Adrenal gland (tissue), 9 donors: ENCODE measurements at regions not wholly inside any gene's neighbourhood (a gene's known extent, or its start where the extent isn't known, plus 50 kb on each side); places are given as distances from the start of the nearest gene placed in this dataset.

Source experiments
- DNase-seq, 7 donors: peaks; one replicate each; pipeline ENCODE4 v3.0.0-alpha.2; 2019 to 2020
- H3K27ac ChIP-seq, 5 donors: fragments of 200-600 bp; sonication (generic) in 4 of 5; 1 replicate in 3 of 5; 2 replicates in 2 of 5; pipeline versions ENCODE4 v1.5.1 to v1.8.0; 2016 to 2020; ENCODE audit warnings: mild to moderate bottlenecking in 1 of 5
- H3K27me3 ChIP-seq: fragments of 200-600 bp; 2 replicates; pipeline ENCODE4 v1.8.0; 2021
- H3K36me3 ChIP-seq, 2 donors: fragments of 200-600 bp; replicated peaks in 1 of 2; 1 replicate in 1 of 2; 2 replicates in 1 of 2; pipeline versions ENCODE4 v1.5.1 to v1.8.0; 2018 to 2022
- H3K4me1 ChIP-seq, 2 donors: fragments of 200-600 bp; replicated peaks in 1 of 2; 1 replicate in 1 of 2; 2 replicates in 1 of 2; pipeline versions ENCODE4 v1.5.1 to v1.8.0; 2018 to 2021
- H3K4me3 ChIP-seq, 4 donors: fragments of 200-600 bp; sonication (generic) in 3 of 4; one replicate each; pipeline ENCODE4 v1.5.1; 2016 to 2018
- H3K9me3 ChIP-seq, 3 donors: fragments of 200-600 bp; sonication (generic) in 1 of 3; replicated peaks in 1 of 3; 1 replicate in 2 of 3; 2 replicates in 1 of 3; pipeline versions ENCODE4 v1.5.1 to v1.8.0; 2016 to 2021
- CTCF ChIP-seq, 6 experiments: fragments of 450-650 bp in 4 of 6; fragments of 200-600 bp in 2 of 6; sonication (generic) in 1 of 6; IDR thresholded peaks; 1 replicate in 5 of 6; 2 replicates in 1 of 6; pipeline versions ENCODE4 v1.5.1 to v1.8.0; 2016 to 2021; ENCODE audit warnings: antibody characterized with exemption in 6 of 6, mild to moderate bottlenecking in 2 of 6, moderate library complexity in 1 of 6
- POLR2A ChIP-seq, 2 donors: fragments of 450-650 bp; IDR thresholded peaks; one replicate each; pipeline ENCODE4 v1.6.1; 2017; ENCODE audit warnings: antibody characterized with exemption in 2 of 2, mild to moderate bottlenecking in 2 of 2, moderate library complexity in 1 of 2
- whole genome bisulfite sequencing, 4 donors: extraction: QIAGEN DNeasy Blood & Tissue Kit in 2 of 4; methylation state at CpG; one replicate each; pipeline versions ENCODE4 v1.1.5 to v1.1.7; 2013 to 2017; 5-methylcytosine and 5-hydroxymethylcytosine counted together
- intact Hi-C, 2 donors: fragments of 100-400 bp; cut with DNase I; formaldehyde crosslinking; loops; one replicate each; pipeline versions ENCODE4 v1.14.1 to v1.15.0; 2022 to 2023
- donor health status: healthy with polysubstance abuse.
- donor health status: Bipolar disorder and iron deficiency.
- donor health status: DM: yes; HTN: yes; CAD: no.
- donor health status: DM: no; HTN: no; CAD: no.
- donor health status: DM: no; HTN: no; CAD: no.

GRCh38 chr6:48735846-48736245, 624.8 kb upstream of the PTCHD4 start:
- no peak for DNase-seq
- H3K27ac ChIP-seq = no peak overlapping the region
- H3K36me3 ChIP-seq = no peaks in the 10 kb centered on the region
- no peak for TF ChIP-seq POLR2A (IDR thresholded peaks at IDR 0.05)
- no peak for TF ChIP-seq CTCF (IDR thresholded peaks at IDR 0.05)
- no peak overlapping the region for H3K4me3 ChIP-seq
- H3K9me3 ChIP-seq = no peaks in the 10 kb centered on the region
- 59 to 69% (median 67%) methylated on average over 1 of the region's 1 CpG for WGBS, 4 donors
- H3K4me1 ChIP-seq = no peaks in the 10 kb centered on the region
- intact Hi-C loops = no loop called here
- no peaks in the 10 kb centered on the region for H3K27me3 ChIP-seq

GRCh38 chr6:48733581-48733980, 622.6 kb upstream of the PTCHD4 start:
- TF ChIP-seq POLR2A (IDR thresholded peaks at IDR 0.05) = no peak
- no peak for TF ChIP-seq CTCF (IDR thresholded peaks at IDR 0.05)
- Histone ChIP-seq H3K27ac (no peak overlapping the region), H3K9me3 (no peaks in the 10 kb centered on the region), H3K4me1 (no peaks in the 10 kb centered on the region), H3K27me3 (no peaks in the 10 kb centered on the region), H3K36me3 (no peaks in the 10 kb centered on the region), H3K4me3 (no peak overlapping the region)
- no peak for DNase-seq
- intact Hi-C loops = no loop called here
- 32 to 47% (median 43%) methylated on average over 1 of the region's 1 CpG for WGBS, 4 donors

GRCh38 chr6:48714699-48715098, 603.7 kb upstream of the PTCHD4 start:
- H3K27ac ChIP-seq = no peak overlapping the region
- no peaks in the 10 kb centered on the region for H3K36me3 ChIP-seq
- no peaks in the 10 kb centered on the region for H3K4me1 ChIP-seq
- no peak for TF ChIP-seq CTCF (IDR thresholded peaks at IDR 0.05)
- TF ChIP-seq POLR2A (IDR thresholded peaks at IDR 0.05) = no peak
- H3K4me3 ChIP-seq = no peak overlapping the region
- intact Hi-C loops = no loop called here
- no peaks in the 10 kb centered on the region for H3K9me3 ChIP-seq
- WGBS, 4 donors = 46 to 61% (median 52%) methylated on average over 2 of the region's 2 CpGs
- DNase-seq = no peak
- no peaks in the 10 kb centered on the region for H3K27me3 ChIP-seq

- H3K27me3 ChIP-seq = no peaks in the 10 kb centered on the region
- no peak for TF ChIP-seq CTCF (IDR thresholded peaks at IDR 0.05)
- TF ChIP-seq POLR2A (IDR thresholded peaks at IDR 0.05) = no peak
- H3K36me3 ChIP-seq = no peaks in the 10 kb centered on the region
- H3K4me1 ChIP-seq = no peaks in the 10 kb centered on the region
- no peaks in the 10 kb centered on the region for H3K9me3 ChIP-seq
- intact Hi-C loops = no loop called here
- H3K27ac ChIP-seq = no peak overlapping the region
- DNase-seq = no peak
- no peak overlapping the region for H3K4me3 ChIP-seq
- WGBS, 4 donors = 21 to 46% (median 34%) methylated on average over 2 of the region's 2 CpGs
Observed at GRCh38 chr6:48714250-48714649, 603.3 kb upstream of the PTCHD4 start.
